NCI-H446 treated with DMSO at 0.1 percent for 48 hours (cell line): ENCODE measurements at regions not wholly inside any gene's neighbourhood (a gene's known extent, or its start where the extent isn't known, plus 50 kb on each side); places are given as distances from the start of the nearest gene placed in this dataset.

ENCODE experiments used
- DNase-seq: peaks from one replicate; lab custom pipeline; 2025; lab: John Stamatoyannopoulos, UW

- no peak for DNase-seq
These were observed 253.1 kb downstream of the LY86 start for GRCh38 chr6:6841571-6841970.

- no peak for DNase-seq
These were observed 253.8 kb downstream of the LY86 start for GRCh38 chr6:6842291-6842690.

- DNase-seq, result no peak
These were observed 254.6 kb downstream of the LY86 start for GRCh38 chr6:6843057-6843627.

GRCh38 chr6:6843777-6844176, 255.3 kb downstream of the LY86 start:
- no peak for DNase-seq

GRCh38 chr6:6844530-6844929, 256.0 kb downstream of the LY86 start:
- DNase-seq, result no peak

GRCh38 chr6:6845603-6846002, 257.1 kb downstream of the LY86 start:
- no peak for DNase-seq

GRCh38 chr6:6847591-6847990, 259.1 kb downstream of the LY86 start:
- DNase-seq, result no peak

GRCh38 chr6:6851059-6851948, 256.5 kb upstream of the RREB1 start:
- DNase-seq, result peak; percentile 93

- no peak for DNase-seq
These were observed 255.9 kb upstream of the RREB1 start for GRCh38 chr6:6851949-6852261.

- DNase-seq, result no peak
These were observed 250.9 kb upstream of the RREB1 start for GRCh38 chr6:6856538-6857523.

GRCh38 chr6:6857528-6857927, 250.2 kb upstream of the RREB1 start:
- DNase-seq, result no peak

GRCh38 chr6:6858533-6858982, 249.2 kb upstream of the RREB1 start:
- DNase-seq, result no peak

- no peak for DNase-seq
These were observed 248.7 kb upstream of the RREB1 start for GRCh38 chr6:6859105-6859504.

- DNase-seq, result no peak
These were observed 248.0 kb upstream of the RREB1 start for GRCh38 chr6:6859722-6860121.

- DNase-seq, result no peak
These were observed 246.9 kb upstream of the RREB1 start for GRCh38 chr6:6860863-6861262.

- no peak for DNase-seq
These were observed 246.3 kb upstream of the RREB1 start for GRCh38 chr6:6861351-6861894.

- DNase-seq, result no peak
These were observed 245.8 kb upstream of the RREB1 start for GRCh38 chr6:6861995-6862394.

GRCh38 chr6:6863970-6864639, 243.7 kb upstream of the RREB1 start:
- DNase-seq, result no peak

- no peak for DNase-seq
These were observed 242.2 kb upstream of the RREB1 start for GRCh38 chr6:6865611-6866010.

GRCh38 chr6:6866656-6867403, 240.9 kb upstream of the RREB1 start:
- DNase-seq, result no peak

GRCh38 chr6:6867404-6867799, 240.4 kb upstream of the RREB1 start:
- DNase-seq, result no peak
